OCI-LY1 (cell line): ENCODE measurements at regions not wholly inside any gene's neighbourhood (a gene's known extent, or its start where the extent isn't known, plus 50 kb on each side); places are given as distances from the start of the nearest gene placed in this dataset.

Source experiments
- CTCF ChIP-seq: fragments of 200-600 bp; sonication (generic), shearing (Covaris generic); IDR thresholded peaks from 2 replicates; pipeline ENCODE4 v1.5.1; 2017; ENCODE audit warnings: mild to moderate bottlenecking, antibody characterized with exemption, low read length, moderate library complexity, mixed read lengths
- EZH2 ChIP-seq: fragments of 200-600 bp; sonication (generic), shearing (Covaris generic); IDR thresholded peaks from 2 replicates; pipeline ENCODE4 v1.8.0; 2017; ENCODE audit warnings: borderline replicate concordance, mixed run types, mild to moderate bottlenecking, antibody characterized with exemption, low read length, moderate library complexity, mixed read lengths

GRCh38 chr3:4197670-4198069 lies 105.5 kb upstream of the SETMAR start:
- no peak for TF ChIP-seq CTCF
- no peak for TF ChIP-seq EZH2
